Common myeloid progenitor, CD34-positive (primary cell): ENCODE measurements at regions not wholly inside any gene's neighbourhood (a gene's known extent, or its start where the extent isn't known, plus 50 kb on each side); places are given as distances from the start of the nearest gene placed in this dataset.

Experiments
- CTCF ChIA-PET: fragments of 350-600 bp; sonication (Branson Sonifier 250); formaldehyde crosslinking; loops from one replicate; lab custom pipeline; 2021; ENCODE audit warnings: antibody characterized with exemption; lab: Charles Lee
- POLR2A ChIA-PET: fragments of 350-600 bp; sonication (Branson Sonifier 250); formaldehyde crosslinking; loops from one replicate; lab custom pipeline; 2021; ENCODE audit warnings: antibody characterized with exemption; lab: Charles Lee
- DNase-seq, 3 donors: peaks; one replicate each; pipeline versions ENCODE4 v3.0.0 to v3.0.0-alpha.2; 2013
- H3K27ac ChIP-seq, 2 experiments: 1 replicate in 1 of 2; 2 replicates in 1 of 2; pipeline ENCODE4 v1.7.0; 2013; ENCODE audit warnings: inconsistent platforms in 2 of 2, low read length in 2 of 2, mild to moderate bottlenecking in 2 of 2, low read depth in 1 of 2, moderate library complexity in 1 of 2; ENCODE audit not compliant: severe bottlenecking in 2 of 2, insufficient read depth in 1 of 2, poor library complexity in 1 of 2
- H3K27me3 ChIP-seq, 5 experiments: replicated peaks in 2 of 5; 1 replicate in 3 of 5; 2 replicates in 2 of 5; pipeline versions ENCODE4 v1.6.1 to v1.7.0; 2013; ENCODE audit warnings: low read length in 4 of 5, mild to moderate bottlenecking in 2 of 5, moderate library complexity in 2 of 5, inconsistent platforms in 1 of 5; ENCODE audit not compliant: insufficient read depth in 5 of 5, control insufficient read depth in 4 of 5
- H3K36me3 ChIP-seq, 4 experiments: 1 replicate in 2 of 4; 2 replicates in 2 of 4; pipeline versions ENCODE4 v1.6.1 to v1.7.0; 2013; ENCODE audit warnings: low read length in 3 of 4, control low read depth in 1 of 4, mild to moderate bottlenecking in 1 of 4; ENCODE audit not compliant: control insufficient read depth in 4 of 4, insufficient read depth in 4 of 4
- H3K4me1 ChIP-seq, 4 experiments: 1 replicate in 3 of 4; 2 replicates in 1 of 4; pipeline versions ENCODE4 v1.6.1 to v1.7.1; 2013; ENCODE audit warnings: low read length in 3 of 4, mild to moderate bottlenecking in 3 of 4, control low read depth in 1 of 4, inconsistent platforms in 1 of 4, moderate library complexity in 1 of 4; ENCODE audit not compliant: control insufficient read depth in 4 of 4, insufficient read depth in 4 of 4; ENCODE audit errors: control extremely low read depth in 1 of 4
- H3K4me3 ChIP-seq, 7 experiments: 1 replicate in 4 of 7; 2 replicates in 3 of 7; pipeline versions ENCODE4 v1.5.1 to v1.7.0; 2013; ENCODE audit warnings: mild to moderate bottlenecking in 7 of 7, low read length in 6 of 7, moderate library complexity in 6 of 7, inconsistent platforms in 2 of 7, low read depth in 2 of 7, control low read depth in 1 of 7; ENCODE audit not compliant: insufficient read depth in 4 of 7, control insufficient read depth in 1 of 7; ENCODE audit errors: extremely low read depth in 1 of 7
- H3K9me3 ChIP-seq, 5 experiments: 1 replicate in 4 of 5; 2 replicates in 1 of 5; pipeline versions ENCODE4 v1.6.1 to v1.7.1; 2013; ENCODE audit warnings: low read length in 4 of 5, mild to moderate bottlenecking in 2 of 5, inconsistent platforms in 1 of 5, low read depth in 1 of 5, moderate library complexity in 1 of 5; ENCODE audit not compliant: control insufficient read depth in 4 of 5, insufficient read depth in 2 of 5; ENCODE audit errors: control extremely low read depth in 1 of 5
- WGBS: methylation state at CpG from one replicate; pipeline ENCODE4 v1.1.5; 2013; ENCODE audit not compliant: insufficient coverage; 5-methylcytosine and 5-hydroxymethylcytosine counted together

GRCh38 chr2:226190479-226191252, 609.0 kb downstream of the IRS1 start:
- Histone ChIP-seq H3K27ac (no peak overlapping the region), H3K4me3 (no peak overlapping the region), H3K4me1 (peaks cover 0 to 12% (median 5%) of the 10 kb centered on the region in 4 experiments), H3K36me3 (no peaks in the 10 kb centered on the region), H3K9me3 (no peaks in the 10 kb centered on the region), H3K27me3 (no peaks in the 10 kb centered on the region)
- DNase-seq = no peak
- ChIA-PET POLR2A (no interaction called here), CTCF (no interaction called here)
- WGBS = 100% methylated on average over 3 of the region's 5 CpGs

- H3K36me3 ChIP-seq = no peaks in the 10 kb centered on the region
- no peak overlapping the region for H3K27ac ChIP-seq
- H3K9me3 ChIP-seq = no peaks in the 10 kb centered on the region
- ChIA-PET CTCF (no interaction called here), POLR2A (no interaction called here)
- WGBS = 61% methylated on average over 4 of the region's 5 CpGs
- no peak overlapping the region for H3K4me3 ChIP-seq
- DNase-seq = no peak
- no peaks in the 10 kb centered on the region for H3K27me3 ChIP-seq
- H3K4me1 ChIP-seq = peaks cover 0 to 26% (median 11%) of the 10 kb centered on the region in 4 experiments
Observed at GRCh38 chr2:226189061-226189460, 610.6 kb downstream of the IRS1 start.

- H3K27ac ChIP-seq = no peak overlapping the region
- no peaks in the 10 kb centered on the region for H3K9me3 ChIP-seq
- WGBS = 0% methylated on average over 2 of the region's 2 CpGs
- H3K4me1 ChIP-seq = peaks cover 0 to 26% (median 11%) of the 10 kb centered on the region in 4 experiments
- no peaks in the 10 kb centered on the region for H3K27me3 ChIP-seq
- no peak overlapping the region for H3K4me3 ChIP-seq
- H3K36me3 ChIP-seq = no peaks in the 10 kb centered on the region
- peak; percentile 14 to 72 (median 52) for DNase-seq
- ChIA-PET POLR2A (no interaction called here), CTCF (no interaction called here)
Observed at GRCh38 chr2:226187616-226188015, 612.0 kb downstream of the IRS1 start.

GRCh38 chr2:226187156-226187555, 612.5 kb downstream of the IRS1 start:
- H3K9me3 ChIP-seq = no peaks in the 10 kb centered on the region
- H3K4me3 ChIP-seq = no peak overlapping the region
- peaks cover 0 to 26% (median 11%) of the 10 kb centered on the region in 4 experiments for H3K4me1 ChIP-seq
- ChIA-PET CTCF (no interaction called here), POLR2A (no interaction called here)
- no peaks in the 10 kb centered on the region for H3K36me3 ChIP-seq
- H3K27ac ChIP-seq = no peak overlapping the region
- WGBS = 44% methylated on average over 2 of the region's 2 CpGs
- no peaks in the 10 kb centered on the region for H3K27me3 ChIP-seq
- DNase-seq = no peak

GRCh38 chr2:226185616-226186211, 613.9 kb downstream of the IRS1 start:
- DNase-seq = peak in 2 of 3 donors; percentile 39 to 64
- Histone ChIP-seq H3K4me3 (peak overlapping the region in 1 of 7 experiments; percentile 31), H3K4me1 (peaks cover 0 to 26% (median 11%) of the 10 kb centered on the region in 4 experiments), H3K27me3 (no peaks in the 10 kb centered on the region), H3K27ac (no peak overlapping the region), H3K36me3 (no peaks in the 10 kb centered on the region), H3K9me3 (peaks cover 0 to 2% (median 0%) of the 10 kb centered on the region in 5 experiments)
- WGBS = 0% methylated on average over 2 of the region's 3 CpGs
- ChIA-PET CTCF (no interaction called here), POLR2A (no interaction called here)

- WGBS = 42% methylated on average over 3 of the region's 6 CpGs
- POLR2A ChIA-PET = no interaction called here
- CTCF ChIA-PET = no interaction called here
- DNase-seq = peak in 2 of 3 donors; percentile 28 to 48
- no peaks in the 10 kb centered on the region for H3K27me3 ChIP-seq
- peaks cover 0 to 26% (median 11%) of the 10 kb centered on the region in 4 experiments for H3K4me1 ChIP-seq
- no peaks in the 10 kb centered on the region for H3K36me3 ChIP-seq
- H3K4me3 ChIP-seq = peak overlapping the region in 1 of 7 experiments; percentile 31
- H3K27ac ChIP-seq = no peak overlapping the region
- H3K9me3 ChIP-seq = peaks cover 0 to 2% (median 0%) of the 10 kb centered on the region in 5 experiments
Observed at GRCh38 chr2:226184940-226185615, 614.5 kb downstream of the IRS1 start.
